ENCODE measurements at regions not wholly inside any gene's neighbourhood (a gene's known extent, or its start where the extent isn't known, plus 50 kb on each side); places are given as distances from the start of the nearest gene placed in this dataset.
A peak's percentile ranks its signal among the peaks of the same experiment; 100 is the strongest.

- no peak overlapping the region for H3K4me3 ChIP-seq (ENCODE audit: low read length)
Observed at GRCh38 chr5:114910727-114911126, 259.0 kb downstream of the TRIM36 start.

GRCh38 chr5:114909424-114909823, 260.3 kb downstream of the TRIM36 start:
- Histone ChIP-seq H3K27me3 (ENCODE audit: low read depth, low read length) (no peaks in the 10 kb centered on the region), H2AFZ (ENCODE audit: low read depth, low read length) (no peak overlapping the region), H3K79me2 (ENCODE audit: low read length) (no peaks in the 10 kb centered on the region), H3K4me1 (ENCODE audit: low read length) (no peaks in the 10 kb centered on the region), H3K9me3 (ENCODE audit: insufficient read depth, low read length) (no peaks in the 10 kb centered on the region), H3K4me3 (ENCODE audit: low read length) (no peak overlapping the region), H3K9ac (ENCODE audit: low read length) (no peak overlapping the region), H4K20me1 (ENCODE audit: insufficient read depth, low read length) (no peaks in the 10 kb centered on the region), H3K27ac (ENCODE audit: low read length) (no peak overlapping the region), H3K36me3 (replicated peaks; ENCODE audit: low read depth, low read length) (no peaks in the 10 kb centered on the region), H3K4me2 (ENCODE audit: low read length) (no peak overlapping the region)
- TF ChIP-seq EZH2phosphoT487 (IDR thresholded peaks at IDR 0.05; ENCODE audit: low read depth), result no peak
- no peak for TF ChIP-seq CTCF (IDR thresholded peaks at IDR 0.05; ENCODE audit: low read depth, low read length)

More at GRCh38 chr5:114910727-114911126, 259.0 kb downstream of the TRIM36 start:
- Histone ChIP-seq H3K4me2 (ENCODE audit: low read length) (no peak overlapping the region), H4K20me1 (ENCODE audit: insufficient read depth, low read length) (no peaks in the 10 kb centered on the region), H3K4me1 (ENCODE audit: low read length) (no peaks in the 10 kb centered on the region), H3K9ac (ENCODE audit: low read length) (no peak overlapping the region), H3K9me3 (ENCODE audit: insufficient read depth, low read length) (no peaks in the 10 kb centered on the region), H3K79me2 (ENCODE audit: low read length) (no peaks in the 10 kb centered on the region), H3K36me3 (replicated peaks; ENCODE audit: low read depth, low read length) (no peaks in the 10 kb centered on the region), H2AFZ (ENCODE audit: low read depth, low read length) (no peak overlapping the region), H3K27me3 (ENCODE audit: low read depth, low read length) (no peaks in the 10 kb centered on the region), H3K27ac (ENCODE audit: low read length) (no peak overlapping the region)
- TF ChIP-seq EZH2phosphoT487 (IDR thresholded peaks at IDR 0.05; ENCODE audit: low read depth), result no peak
- no peak for TF ChIP-seq CTCF (IDR thresholded peaks at IDR 0.05; ENCODE audit: low read depth, low read length)

GRCh38 chr5:114903767-114904166, 265.9 kb downstream of the TRIM36 start:
- H3K4me2 ChIP-seq (ENCODE audit: low read length), result no peak overlapping the region
- TF ChIP-seq EZH2phosphoT487 (IDR thresholded peaks at IDR 0.05; ENCODE audit: low read depth) (no peak), CTCF (IDR thresholded peaks at IDR 0.05; ENCODE audit: low read depth, low read length) (no peak)
- no peaks in the 10 kb centered on the region for H3K36me3 ChIP-seq (replicated peaks; ENCODE audit: low read depth, low read length)

GRCh38 chr5:114898602-114899001, 271.1 kb downstream of the TRIM36 start:
- Histone ChIP-seq H3K36me3 (replicated peaks; ENCODE audit: low read depth, low read length) (no peaks in the 10 kb centered on the region), H3K4me2 (ENCODE audit: low read length) (no peak overlapping the region), H3K79me2 (ENCODE audit: low read length) (no peaks in the 10 kb centered on the region), H3K27ac (ENCODE audit: low read length) (no peak overlapping the region), H3K4me3 (ENCODE audit: low read length) (no peak overlapping the region), H3K9ac (ENCODE audit: low read length) (no peak overlapping the region), H2AFZ (ENCODE audit: low read depth, low read length) (no peak overlapping the region), H4K20me1 (ENCODE audit: insufficient read depth, low read length) (no peaks in the 10 kb centered on the region), H3K4me1 (ENCODE audit: low read length) (no peaks in the 10 kb centered on the region), H3K27me3 (ENCODE audit: low read depth, low read length) (no peaks in the 10 kb centered on the region), H3K9me3 (ENCODE audit: insufficient read depth, low read length) (no peaks in the 10 kb centered on the region)
- TF ChIP-seq EZH2phosphoT487 (IDR thresholded peaks at IDR 0.05; ENCODE audit: low read depth), result no peak
- peak; percentile 61 for TF ChIP-seq CTCF (IDR thresholded peaks at IDR 0.05; ENCODE audit: low read depth, low read length)

More at GRCh38 chr5:114903767-114904166, 265.9 kb downstream of the TRIM36 start:
- no peaks in the 10 kb centered on the region for H4K20me1 ChIP-seq (ENCODE audit: insufficient read depth, low read length)
- no peaks in the 10 kb centered on the region for H3K4me1 ChIP-seq (ENCODE audit: low read length)
- H3K9me3 ChIP-seq (ENCODE audit: insufficient read depth, low read length), result no peaks in the 10 kb centered on the region
- no peak overlapping the region for H3K4me3 ChIP-seq (ENCODE audit: low read length)
- H3K27ac ChIP-seq (ENCODE audit: low read length), result no peak overlapping the region
- H3K79me2 ChIP-seq (ENCODE audit: low read length), result no peaks in the 10 kb centered on the region
- no peak overlapping the region for H2AFZ ChIP-seq (ENCODE audit: low read depth, low read length)
- H3K27me3 ChIP-seq (ENCODE audit: low read depth, low read length), result no peaks in the 10 kb centered on the region
- no peak overlapping the region for H3K9ac ChIP-seq (ENCODE audit: low read length)

Data from OCI-LY3 (cell line).